ENCODE measurements at regions not wholly inside any gene's neighbourhood (a gene's known extent, or its start where the extent isn't known, plus 50 kb on each side); places are given as distances from the start of the nearest gene placed in this dataset.

GRCh38 chr21:15568516-15568915, 161.3 kb upstream of the USP25 start:
- no peaks in the 10 kb centered on the region for H3K9me3 ChIP-seq (ENCODE audit: control insufficient read depth, low read depth, low read length)
- no peak for DNase-seq
- H2BK120ac ChIP-seq (ENCODE audit: low read depth, low read length, poor library complexity, severe bottlenecking), result no peak overlapping the region
- no peaks in the 10 kb centered on the region for H4K20me1 ChIP-seq (ENCODE audit: control insufficient read depth, insufficient read depth, insufficient read length)
- H3K4me3 Mint-ChIP-seq, result no peak overlapping the region
- no peaks in the 10 kb centered on the region for H3K79me1 ChIP-seq (ENCODE audit: insufficient read depth, low read depth, low read length, poor library complexity, severe bottlenecking)
- no peaks in the 10 kb centered on the region for H3K23me2 ChIP-seq (ENCODE audit: insufficient read length, low read depth, low read length, poor library complexity, severe bottlenecking)
- H3K4me1 ChIP-seq (ENCODE audit: insufficient read depth, low read length), result no peaks in the 10 kb centered on the region
- H2AFZ ChIP-seq (ENCODE audit: low read length), result no peak overlapping the region
- no peak overlapping the region for H4K91ac ChIP-seq (ENCODE audit: insufficient read length, low read depth, low read length)
- H3K4ac ChIP-seq (ENCODE audit: low read depth, low read length), result no peak overlapping the region
- no peak overlapping the region for H3K56ac ChIP-seq (ENCODE audit: insufficient read length, low read depth, low read length)
- TF ChIP-seq CTCF (conservative IDR thresholded peaks at IDR 0.05), result no peak
- H3K36me3 Mint-ChIP-seq (ENCODE audit: insufficient read depth in 1 of 3, low read depth in 3 of 3), result no peaks in the 10 kb centered on the region
- H2AK5ac ChIP-seq (ENCODE audit: insufficient read length, low read length), result no peak overlapping the region
- no peak overlapping the region for H2BK20ac ChIP-seq (ENCODE audit: low read depth, low read length, poor library complexity, severe bottlenecking)
- no peak overlapping the region for H3T11ph ChIP-seq (ENCODE audit: low read length)
- H3K27me3 Mint-ChIP-seq (ENCODE audit: low read depth), result peaks cover 3% of the 10 kb centered on the region; the same call in 1 of the 2 replicates
- H3K27me3 ChIP-seq (ENCODE audit: insufficient read depth, low read length), result no peaks in the 10 kb centered on the region
- H3K4me2 ChIP-seq (ENCODE audit: insufficient read depth, insufficient read length, low read length), result no peak overlapping the region
- H2BK12ac ChIP-seq (ENCODE audit: insufficient read length, low read depth, low read length), result no peak overlapping the region
- no peak overlapping the region for H2BK5ac ChIP-seq (ENCODE audit: insufficient read length, low read length)
- H3K14ac ChIP-seq (ENCODE audit: insufficient read depth, low read length), result no peak overlapping the region
- H4K5ac ChIP-seq (ENCODE audit: insufficient read length, low read depth, low read length), result no peak overlapping the region
- peaks cover 6 to 9% of the 10 kb centered on the region in 2 experiments for H3K4me1 Mint-ChIP-seq
- H3K27ac Mint-ChIP-seq, result no peak overlapping the region
- H3K79me2 ChIP-seq (ENCODE audit: insufficient read depth, low read length), result no peaks in the 10 kb centered on the region
- H3K9me3 Mint-ChIP-seq, result no peaks in the 10 kb centered on the region; a peak in 1 of 5 replicates
- H3K9ac ChIP-seq (ENCODE audit: extremely low read depth, insufficient read length, low read length), result no peak overlapping the region
- H3K18ac ChIP-seq (ENCODE audit: insufficient read length, low read depth, low read length), result no peak overlapping the region
- no peak overlapping the region for H4K8ac ChIP-seq (replicated peaks; ENCODE audit: insufficient read length, low read depth, low read length)
- no peak overlapping the region for H3K27ac ChIP-seq (ENCODE audit: insufficient read length, low read depth, low read length)
- H2BK15ac ChIP-seq (ENCODE audit: low read depth, low read length), result no peak overlapping the region
- no peak overlapping the region for H3K23ac ChIP-seq (ENCODE audit: insufficient read length, low read depth, low read length)
